ENCODE measurements at regions not wholly inside any gene's neighbourhood (a gene's known extent, or its start where the extent isn't known, plus 50 kb on each side); places are given as distances from the start of the nearest gene placed in this dataset.
A peak's percentile ranks its signal among the peaks of the same experiment; 100 is the strongest.

DNA sequence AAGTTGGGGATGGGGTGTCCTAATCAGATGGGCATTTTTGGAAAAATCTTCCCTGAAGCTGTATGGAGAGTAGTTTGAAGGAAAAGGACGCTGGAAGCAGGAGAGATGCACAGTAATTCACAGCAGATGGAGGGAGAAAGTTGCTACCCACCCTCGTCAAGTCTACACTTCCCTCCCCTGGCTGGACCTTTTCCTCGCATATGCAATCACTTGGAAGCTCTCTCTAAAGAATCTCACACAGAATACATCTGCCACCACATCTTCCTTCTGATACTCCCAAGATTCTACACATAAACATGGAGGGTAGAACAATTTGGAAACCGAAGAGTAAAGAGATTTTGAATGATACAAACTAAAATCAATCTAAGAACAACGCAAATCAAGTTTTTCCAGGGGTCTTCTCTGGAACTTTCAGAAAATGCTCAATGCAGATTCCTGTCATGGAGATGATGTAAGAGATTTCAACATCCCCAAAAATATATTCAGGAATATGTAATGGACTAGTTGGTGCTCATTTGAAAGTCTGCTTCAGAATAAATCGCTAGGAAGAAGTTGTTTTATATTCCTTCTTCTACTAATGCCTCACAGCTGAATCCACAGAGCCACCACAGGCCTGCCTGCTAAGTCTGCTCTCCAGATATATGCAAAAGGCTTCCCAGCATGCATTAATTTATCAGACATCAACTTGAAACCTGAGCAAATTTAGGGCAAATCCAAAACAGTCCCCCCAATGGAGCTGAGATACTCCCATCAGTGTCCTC, 291.5 kb downstream of the LRATD1 start:
- no peak for DNase-seq

DNA sequence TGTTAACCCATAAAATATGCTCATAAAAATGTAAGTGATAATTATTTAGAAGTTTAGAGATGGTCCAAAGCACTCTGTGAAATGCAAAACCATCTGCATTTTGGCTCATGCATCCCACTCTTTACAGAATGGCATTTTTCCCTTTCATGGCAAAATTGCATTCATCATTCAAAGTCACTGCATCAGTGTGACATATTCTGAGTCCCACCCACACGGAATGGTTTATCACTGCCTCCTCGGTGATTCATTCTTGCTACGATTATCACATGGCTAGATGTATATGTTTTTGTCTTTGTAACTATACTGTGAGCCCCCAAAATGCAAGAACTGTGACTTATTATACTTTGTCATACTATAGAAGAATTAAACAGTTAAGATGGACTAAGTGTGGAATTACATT, 293.0 kb downstream of the LRATD1 start:
- no peak for DNase-seq

DNA sequence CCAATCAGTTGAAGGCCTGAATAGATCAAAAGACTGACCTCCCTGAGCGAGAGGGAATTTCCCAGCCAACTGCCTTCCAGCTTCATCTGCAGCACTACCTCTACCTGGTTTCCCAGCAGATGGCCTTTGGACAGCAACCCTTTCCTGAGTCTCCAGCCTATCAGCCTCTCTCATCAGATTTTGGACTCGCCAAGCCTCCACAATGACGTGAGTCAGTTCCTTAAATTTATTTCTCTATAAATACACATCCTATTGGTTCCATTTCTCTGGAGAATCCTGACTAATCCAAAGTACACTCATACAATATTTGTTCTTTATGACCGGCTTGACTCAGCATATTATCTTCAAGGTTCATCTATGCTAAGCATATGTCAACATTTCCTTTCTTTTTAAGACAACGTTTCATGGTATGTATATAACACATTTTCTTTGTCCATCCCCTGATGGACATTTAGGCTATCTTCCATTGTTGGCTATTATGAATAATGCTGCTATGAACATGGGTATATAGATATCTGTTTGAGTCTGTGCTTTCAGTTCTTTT, 294.6 kb downstream of the LRATD1 start:
- peak; percentile 51 for DNase-seq

DNA sequence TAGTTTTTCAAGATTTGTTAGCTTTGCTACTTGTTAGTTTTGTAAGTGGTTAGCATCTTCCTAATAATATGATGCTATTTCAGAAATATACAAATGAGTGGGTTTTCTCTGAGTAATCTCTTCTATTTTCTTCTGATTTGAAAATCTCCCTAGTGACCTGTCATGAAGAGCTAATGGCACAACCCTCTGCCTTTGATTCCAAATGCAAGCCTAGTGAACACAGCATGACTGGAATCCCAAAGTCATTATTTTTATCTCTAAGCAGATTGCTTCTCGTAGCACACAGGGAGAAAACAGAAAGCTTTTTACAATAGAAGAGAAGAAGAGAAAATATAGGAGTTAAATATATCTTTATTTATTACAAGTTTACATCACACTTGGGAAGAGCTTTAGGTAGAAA, 295.5 kb downstream of the LRATD1 start:
- no peak for DNase-seq

DNA sequence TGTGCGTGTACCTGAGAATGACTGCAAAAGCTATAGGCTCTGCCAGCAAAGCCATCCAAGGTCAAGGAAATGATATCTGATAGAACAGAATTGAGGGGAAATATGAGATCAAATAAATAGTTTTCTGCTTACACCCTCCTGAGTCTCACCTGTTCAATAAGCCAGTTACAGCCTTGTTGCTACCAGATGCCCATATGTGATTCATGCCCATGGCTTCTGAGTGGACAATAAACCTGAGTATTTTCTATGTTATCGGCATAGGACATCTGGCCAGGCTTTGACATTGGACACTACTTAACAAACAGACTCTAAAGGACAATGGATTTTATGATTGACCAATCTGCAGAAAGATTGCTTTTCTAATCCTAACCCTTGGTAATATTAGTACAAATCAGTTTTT, 297.9 kb downstream of the LRATD1 start:
- no peak for DNase-seq

DNA sequence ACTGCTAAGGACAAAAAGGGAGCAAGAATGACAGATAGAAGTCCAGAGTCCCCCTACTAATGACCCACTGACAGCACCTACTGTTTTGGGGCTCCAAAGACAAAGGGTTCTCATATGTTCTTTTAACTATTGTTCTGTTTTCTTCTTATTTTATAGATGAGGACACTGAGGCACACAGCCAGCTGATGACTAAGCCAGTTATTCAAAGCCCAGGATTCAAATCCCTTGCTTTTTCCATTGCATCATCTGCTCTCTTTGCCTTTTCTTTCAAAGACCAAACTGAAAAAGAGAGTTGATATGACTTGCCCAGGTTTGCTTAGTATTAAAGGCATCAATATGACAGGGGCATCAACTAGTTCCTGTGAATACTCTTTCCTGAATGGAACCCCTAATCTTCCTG, 299.8 kb downstream of the LRATD1 start:
- DNase-seq, result no peak

DNA sequence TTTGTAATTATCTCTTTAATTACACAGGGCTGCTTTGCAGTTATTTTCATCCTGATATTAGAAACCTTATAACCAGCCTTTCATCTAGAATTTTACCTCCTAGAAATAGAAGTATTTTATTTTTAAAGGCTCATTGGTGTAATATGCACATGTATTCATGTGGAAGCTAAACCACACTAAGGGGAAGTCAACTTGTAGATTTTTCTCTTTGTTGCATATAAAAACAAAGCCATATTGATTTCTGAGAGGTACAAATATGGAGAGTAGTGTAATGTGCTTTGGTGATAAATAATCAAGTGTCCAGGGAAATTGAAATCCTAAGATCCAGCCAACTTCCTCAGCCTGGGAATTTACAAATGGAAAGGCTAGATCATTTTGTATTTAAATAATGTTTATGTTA, 301.2 kb downstream of the LRATD1 start:
- no peak for DNase-seq

DNA sequence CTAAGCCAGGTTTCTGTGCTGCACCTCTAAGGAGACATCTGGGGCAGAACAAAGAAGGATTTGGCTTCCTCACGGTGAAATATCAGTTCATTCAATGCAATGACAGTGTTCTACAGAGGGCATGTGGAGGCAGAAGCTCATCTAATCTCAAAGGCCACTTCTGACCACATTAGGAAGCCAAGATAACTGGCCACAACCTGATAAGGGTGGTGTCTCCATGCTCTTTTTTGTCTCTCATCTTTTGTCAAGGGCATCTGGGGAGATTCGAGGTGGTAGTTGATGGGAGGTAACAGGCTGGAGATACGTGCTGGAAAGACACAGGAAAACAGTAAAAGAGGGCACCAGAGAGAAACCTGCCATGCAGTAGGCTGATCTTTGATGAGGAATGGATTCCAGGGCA, 303.9 kb downstream of the LRATD1 start:
- no peak for DNase-seq

DNA sequence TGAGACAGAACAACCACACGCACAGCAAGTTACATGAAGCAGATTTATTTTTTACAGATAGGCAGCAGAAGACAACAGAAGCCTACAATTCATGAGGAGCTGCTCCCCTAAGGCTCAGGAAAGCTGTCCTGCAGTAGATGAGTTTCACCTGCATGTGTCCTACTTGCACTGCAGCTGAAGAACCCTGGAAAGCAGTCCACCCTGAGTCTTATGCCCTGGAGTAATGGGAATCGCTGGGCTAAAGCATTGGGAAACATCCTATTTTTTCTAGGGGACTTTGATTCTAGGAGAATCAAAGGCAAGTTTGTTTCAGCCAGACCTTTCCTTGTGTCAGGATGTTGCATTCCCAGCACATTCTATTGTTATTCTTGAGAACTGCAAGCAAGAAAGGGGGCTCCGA, 304.8 kb downstream of the LRATD1 start:
- no peak for DNase-seq

DNA sequence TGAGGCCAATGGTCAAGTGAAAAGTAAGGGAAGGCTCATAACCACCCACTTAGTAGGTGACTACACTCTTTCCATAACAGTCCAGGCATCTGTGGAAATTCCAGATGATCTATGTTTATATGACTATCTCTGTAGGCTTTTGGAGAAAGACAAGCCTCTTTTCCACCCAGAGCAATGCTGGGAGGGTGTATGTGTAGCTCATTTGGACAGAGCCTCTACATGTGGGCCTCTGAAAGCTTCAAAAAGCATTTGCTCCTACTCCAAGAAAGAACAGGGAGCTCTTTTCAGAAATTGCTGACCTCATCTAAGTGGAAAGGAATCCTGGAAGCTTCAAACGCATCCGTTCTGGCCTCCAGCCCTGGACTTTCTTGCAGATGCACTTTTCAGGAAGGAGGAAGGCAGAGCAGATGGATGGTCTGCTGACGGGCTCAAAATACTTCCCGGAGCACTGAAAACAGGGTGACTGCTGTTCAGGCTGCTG, 308.7 kb downstream of the LRATD1 start:
- no peak for DNase-seq

DNA sequence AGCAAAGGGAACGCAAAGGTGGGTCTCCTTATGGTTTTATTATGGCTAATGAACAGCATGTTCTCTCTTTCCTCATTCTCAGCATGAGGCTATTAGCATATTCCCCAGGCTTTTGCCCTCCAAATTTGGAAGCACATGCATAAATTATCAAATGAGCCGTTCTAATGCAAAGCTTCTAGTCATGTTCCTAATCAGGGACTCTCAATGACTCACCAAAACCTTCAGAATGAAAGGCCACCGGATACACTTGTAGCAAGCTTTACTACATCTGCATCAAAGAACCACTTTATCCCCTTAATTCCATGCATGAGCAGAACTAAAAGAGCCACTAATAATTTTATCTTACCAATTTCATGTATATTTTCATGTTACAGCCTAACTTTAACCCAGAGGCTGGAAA, 310.5 kb downstream of the LRATD1 start:
- no peak for DNase-seq

DNA sequence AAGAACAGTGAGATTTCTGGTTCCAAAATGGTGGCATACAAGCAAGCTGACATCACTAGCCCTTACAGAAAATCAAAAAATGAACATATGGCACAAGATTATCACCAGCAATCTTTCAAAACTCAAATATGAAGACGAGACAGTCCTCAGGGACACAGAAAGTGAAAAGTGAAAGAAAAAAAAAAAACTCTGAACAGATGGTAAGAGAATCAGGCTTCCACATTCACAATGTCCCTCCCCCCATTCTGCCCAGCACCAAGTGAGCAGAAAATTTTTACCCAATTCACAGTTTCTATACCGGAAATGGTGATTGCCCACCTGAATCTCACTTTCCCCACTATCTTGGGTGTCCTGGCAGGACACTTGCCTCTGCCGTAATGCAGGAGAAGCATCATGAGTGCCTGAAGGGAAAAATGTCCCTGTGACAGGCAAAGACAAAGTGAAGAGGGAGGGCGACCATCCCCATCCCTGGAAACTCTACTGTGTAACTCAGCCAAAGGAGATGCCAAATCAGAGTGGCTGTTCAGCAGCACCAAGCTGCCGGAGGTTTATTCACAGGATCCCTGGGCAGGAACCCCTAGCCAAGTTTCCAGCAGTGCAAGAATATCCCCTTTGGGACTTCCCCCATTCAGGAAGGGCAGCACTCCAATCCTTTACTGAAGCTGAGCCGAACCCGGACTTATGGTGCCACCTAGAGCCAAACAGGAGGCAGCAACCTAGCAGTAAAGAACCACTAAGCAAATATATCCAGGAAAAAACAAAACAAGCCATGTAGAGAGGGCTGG, 312.2 kb downstream of the LRATD1 start:
- DNase-seq, result peak; percentile 68

DNA sequence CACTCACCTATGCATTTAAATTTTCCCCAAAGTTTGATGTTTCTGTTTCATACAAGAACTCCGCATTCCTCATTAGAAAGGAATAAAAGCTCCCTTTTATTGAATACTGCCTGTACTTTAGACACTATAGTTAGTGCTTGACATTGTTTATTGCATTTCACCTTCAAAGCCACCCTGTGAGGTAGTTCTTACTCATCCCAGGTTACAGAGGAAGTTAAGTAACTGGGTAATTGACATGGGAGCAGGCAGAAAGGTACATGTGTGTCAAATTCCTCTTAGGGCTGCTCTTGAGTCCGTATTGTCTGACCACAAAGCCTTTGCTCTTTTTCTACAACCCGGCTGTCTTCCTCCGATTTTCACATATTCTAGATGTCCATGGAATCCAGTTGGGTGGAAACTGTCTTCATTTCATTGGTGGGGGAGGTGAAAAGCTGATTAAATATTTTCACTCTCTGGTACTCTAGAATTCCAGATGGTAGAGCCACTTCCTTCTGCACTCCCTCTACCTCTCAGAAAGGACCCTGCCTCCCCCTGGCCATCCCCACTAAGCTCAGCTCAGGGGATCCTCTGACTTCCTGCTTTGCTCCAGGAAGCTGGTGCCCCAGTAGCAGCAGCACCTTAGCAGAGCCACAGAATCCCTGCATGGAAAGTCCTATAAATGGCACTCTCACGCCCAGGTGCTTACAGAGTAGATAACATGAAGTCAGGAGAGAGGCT, 319.2 kb downstream of the LRATD1 start:
- no peak for DNase-seq

DNA sequence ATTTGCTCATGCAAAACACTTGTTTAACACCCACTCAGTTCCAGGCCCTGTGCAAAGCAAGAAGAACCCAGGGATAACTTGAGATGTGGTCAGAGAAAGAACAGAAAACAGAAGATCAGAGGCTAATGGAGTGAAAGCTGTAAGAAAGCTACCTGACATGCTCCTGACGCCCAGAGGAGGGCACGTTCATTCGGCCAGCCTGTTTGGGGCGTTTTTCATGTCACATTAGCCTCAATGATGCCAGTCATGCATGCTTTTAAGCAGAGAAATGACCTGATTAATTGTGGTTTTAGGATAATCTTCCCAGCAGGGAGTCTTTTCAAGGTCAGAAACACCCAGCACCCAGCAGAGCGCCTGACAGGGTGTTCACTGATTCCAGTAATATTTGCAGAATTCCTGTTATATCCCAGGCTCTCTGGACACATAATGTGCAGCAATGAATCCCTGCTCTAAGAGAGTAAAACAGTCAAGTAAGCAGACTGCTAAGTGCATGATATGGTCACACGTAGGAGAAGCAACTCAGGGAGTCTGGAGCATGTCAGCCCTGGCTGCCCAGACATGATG, 320.0 kb downstream of the LRATD1 start:
- no peak for DNase-seq

DNA sequence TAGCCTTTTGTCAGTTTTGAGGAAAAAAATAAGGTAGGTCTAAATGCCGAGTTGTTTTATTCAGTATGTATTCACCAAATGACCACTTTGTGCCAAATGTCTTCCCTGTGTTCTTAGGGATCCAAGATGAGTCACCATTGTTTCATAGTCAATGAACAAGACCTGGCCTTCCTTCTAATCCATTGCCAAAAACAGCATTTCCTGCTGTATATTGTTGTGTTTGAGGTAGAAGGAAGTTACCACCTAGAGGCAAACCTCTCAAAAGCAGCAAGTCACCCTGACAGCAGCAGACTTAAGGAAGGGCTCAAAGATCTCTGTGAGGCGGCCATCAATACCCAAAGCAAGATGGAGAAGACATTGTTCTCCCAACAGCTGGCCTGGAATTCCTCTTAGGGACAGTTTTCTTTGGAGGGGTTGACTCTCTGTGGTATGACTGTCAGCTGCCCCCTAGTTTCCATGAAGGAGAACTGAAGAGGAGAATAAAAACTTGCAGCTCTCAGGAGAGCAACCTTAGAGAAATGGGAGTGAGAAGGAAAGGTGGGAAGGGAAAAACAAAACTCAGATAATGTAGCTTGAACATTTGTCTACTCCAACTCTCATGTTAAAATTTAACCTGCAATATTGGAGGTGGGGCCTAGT, 328.3 kb downstream of the LRATD1 start:
- DNase-seq, result peak; percentile 7

DNA sequence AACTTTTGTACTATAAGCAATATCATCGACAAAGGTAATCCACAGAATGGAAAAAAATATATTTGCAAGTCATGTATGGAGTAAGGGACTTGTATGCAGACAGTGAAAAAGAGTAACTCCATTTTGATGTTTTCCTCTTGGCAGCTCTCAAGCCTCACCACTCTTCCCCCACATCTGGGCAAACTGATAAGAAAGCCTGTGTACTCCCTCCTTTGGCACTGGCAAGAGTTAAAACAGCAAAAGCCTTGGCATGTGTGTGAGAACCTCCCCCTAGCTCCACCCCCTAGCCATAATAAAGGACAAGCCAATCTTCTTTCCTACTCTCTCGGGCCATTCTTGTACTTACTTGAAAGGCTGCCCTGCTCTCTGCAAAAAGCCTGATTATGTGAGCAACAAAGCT, 335.2 kb downstream of the LRATD1 start:
- DNase-seq, result no peak

DNA sequence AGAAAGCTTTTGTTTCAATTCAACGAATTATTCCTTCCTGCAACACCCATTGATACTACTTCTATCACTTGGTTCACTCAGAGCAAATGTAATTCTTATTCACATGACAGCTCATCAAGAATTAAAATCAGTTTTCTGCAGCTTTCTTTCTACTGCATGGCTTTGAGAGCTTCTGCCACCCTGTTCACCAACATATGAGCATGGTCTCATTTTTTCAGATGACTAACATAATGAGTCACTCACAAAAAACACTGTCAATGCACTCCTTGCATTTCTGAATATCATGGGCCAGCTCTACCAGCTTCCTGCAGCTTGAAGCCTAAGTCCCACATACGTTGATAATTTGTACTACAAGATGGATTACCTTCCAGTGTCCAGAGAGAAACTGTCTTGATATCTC, 342.9 kb downstream of the LRATD1 start:
- DNase-seq, result peak; percentile 3

DNA sequence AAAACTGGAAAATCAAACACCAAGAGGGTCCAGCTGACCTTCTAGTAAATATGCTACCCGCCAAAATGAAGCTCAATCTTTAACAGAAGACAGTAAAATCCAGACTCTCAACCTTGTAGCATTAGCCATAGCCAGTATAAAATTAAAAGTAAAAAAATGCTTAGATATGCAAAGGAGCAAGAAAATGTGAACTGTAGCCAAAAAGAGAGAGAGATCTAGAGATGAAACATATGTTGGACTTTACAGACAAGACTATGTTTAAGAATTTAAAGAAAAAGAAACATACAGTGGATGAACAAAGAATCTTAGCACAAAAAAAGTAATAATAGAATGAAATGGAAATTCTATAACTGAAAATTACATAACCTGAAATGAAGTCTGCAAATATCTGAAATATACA, 344.5 kb downstream of the LRATD1 start:
- DNase-seq, result no peak

DNA sequence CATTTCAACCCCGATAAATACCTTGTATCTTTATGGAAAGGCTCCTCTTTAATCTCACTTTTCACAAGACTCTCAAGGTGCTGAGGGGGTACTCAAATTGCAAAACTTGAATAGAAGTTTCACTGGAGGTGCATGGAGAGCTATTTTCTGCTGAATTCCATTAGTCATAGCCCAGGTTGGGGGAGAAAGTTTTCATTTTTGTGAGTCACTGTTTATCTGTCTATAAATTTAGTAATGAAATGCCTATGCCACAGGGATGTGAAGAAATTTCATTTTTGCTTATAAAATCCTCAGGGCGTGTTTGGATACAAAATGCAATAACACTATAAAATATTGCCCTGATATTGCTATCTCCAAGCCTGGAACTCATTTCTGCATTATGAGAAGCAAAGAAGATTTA, 346.3 kb downstream of the LRATD1 start:
- no peak for DNase-seq

DNA sequence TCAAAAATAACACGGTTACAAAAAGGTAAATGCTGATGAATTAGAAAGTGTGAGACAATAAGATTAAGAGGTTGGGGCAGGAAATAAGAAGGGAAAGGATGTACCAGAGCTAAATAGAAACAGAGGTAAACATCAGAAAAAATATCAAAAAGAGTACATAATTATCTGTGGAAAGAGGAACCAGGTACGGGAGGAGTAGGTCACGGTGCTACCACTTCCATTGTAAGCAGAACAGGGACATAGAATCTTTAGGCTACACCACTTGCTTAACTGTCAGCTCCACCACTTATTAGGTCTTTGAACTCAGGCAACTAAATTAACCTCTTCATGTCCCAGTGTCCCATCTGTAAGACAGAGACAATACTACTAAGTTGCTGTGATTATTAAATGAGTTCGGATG, 350.3 kb downstream of the LRATD1 start:
- no peak for DNase-seq

DNA sequence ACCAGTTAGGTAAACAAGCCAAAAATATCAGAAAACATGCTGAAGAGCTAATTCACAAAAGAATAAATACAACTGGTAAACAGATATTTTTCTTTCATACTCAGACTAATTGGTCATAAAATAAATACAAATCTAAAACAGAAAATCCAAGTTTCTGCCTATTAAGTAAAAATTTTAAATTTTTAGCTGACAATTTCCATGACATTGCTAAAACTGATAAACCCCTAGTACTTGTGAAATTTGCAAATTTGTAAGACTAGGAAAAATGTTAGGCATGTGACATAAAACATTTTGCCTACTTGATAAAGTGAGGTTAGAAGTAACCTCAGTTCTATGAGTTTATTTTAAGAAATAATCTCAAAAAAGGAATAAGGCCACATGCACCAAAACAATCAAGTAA, 356.1 kb downstream of the LRATD1 start:
- no peak for DNase-seq

DNA sequence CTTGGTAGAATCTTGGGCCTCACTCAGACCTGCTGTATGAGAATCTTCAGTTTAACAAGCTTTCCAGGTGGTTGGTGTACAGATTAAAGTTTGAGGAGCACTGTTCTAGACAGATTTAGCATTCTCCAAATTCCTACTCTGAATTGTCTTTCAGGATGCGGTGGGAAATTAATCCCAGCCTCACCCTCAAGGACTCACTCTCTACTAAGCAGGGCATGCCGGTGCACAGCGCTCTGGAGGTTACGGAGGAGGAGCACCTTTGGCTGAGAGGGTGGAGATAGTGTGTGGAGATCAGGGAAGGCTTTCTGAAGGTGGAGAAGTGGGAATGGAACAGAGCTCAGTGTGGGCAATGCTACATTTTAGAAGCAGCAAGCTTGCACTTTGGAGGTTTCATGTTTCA, 359.2 kb downstream of the LRATD1 start:
- no peak for DNase-seq

DNA sequence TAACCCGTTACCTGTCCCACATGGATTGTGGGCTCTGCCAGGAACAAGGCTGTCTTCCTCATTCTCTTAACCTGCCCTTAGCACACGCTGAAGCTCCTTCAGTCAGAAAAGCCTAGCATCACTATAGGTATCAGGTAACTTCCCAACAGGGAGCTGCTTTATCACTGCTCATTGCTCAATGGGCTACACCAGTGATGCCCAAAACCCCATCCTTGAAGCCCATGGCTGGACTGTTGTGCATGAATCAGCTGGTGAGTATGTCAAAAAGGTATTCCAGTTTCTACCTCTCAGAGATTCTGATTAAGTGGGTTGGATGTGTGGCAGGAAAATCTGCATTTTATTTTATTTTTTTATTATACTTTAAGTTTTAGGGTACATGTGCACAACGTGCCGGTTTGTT, 362.2 kb downstream of the LRATD1 start:
- DNase-seq, result no peak

Data from DMS53 (cell line).